GM21737 (cell line): ENCODE measurements at regions not wholly inside any gene's neighbourhood (a gene's known extent, or its start where the extent isn't known, plus 50 kb on each side); places are given as distances from the start of the nearest gene placed in this dataset.

ENCODE experiments used
- ATAC-seq: cut with Tn5 transposase; IDR thresholded peaks from one replicate; pipeline ENCODE4 v1.9.1; 2021; ENCODE audit warnings: mild to moderate bottlenecking, moderate library complexity; ENCODE audit not compliant: unreplicated experiment

GRCh38 chr20:39150501-39150900, 188.4 kb downstream of the DHX35 start:
- ATAC-seq = no peak

- no peak for ATAC-seq
Measured at GRCh38 chr20:39146394-39146793, 184.2 kb downstream of the DHX35 start.

- ATAC-seq = no peak
Measured at GRCh38 chr20:39145921-39146320, 183.8 kb downstream of the DHX35 start.

DNA sequence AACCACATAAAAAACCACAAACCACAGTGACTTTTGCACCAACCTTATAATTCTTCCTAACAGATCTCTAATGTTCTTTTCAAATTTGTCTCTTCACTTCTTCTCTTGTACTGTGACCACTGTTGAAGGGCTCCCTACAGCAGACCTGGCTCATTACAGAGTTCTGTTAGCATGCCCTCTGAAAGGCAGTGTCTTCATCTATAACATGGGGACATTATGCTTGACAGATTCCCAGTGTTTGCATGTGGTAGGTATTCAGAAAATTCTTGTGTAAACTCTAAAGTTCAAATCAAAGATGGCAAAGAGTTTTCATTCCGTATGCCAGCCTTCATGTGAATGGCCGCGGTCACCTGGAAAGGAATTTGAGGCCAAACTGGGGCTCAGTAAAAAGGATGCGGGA, 182.6 kb downstream of the DHX35 start:
- no peak for ATAC-seq

DNA sequence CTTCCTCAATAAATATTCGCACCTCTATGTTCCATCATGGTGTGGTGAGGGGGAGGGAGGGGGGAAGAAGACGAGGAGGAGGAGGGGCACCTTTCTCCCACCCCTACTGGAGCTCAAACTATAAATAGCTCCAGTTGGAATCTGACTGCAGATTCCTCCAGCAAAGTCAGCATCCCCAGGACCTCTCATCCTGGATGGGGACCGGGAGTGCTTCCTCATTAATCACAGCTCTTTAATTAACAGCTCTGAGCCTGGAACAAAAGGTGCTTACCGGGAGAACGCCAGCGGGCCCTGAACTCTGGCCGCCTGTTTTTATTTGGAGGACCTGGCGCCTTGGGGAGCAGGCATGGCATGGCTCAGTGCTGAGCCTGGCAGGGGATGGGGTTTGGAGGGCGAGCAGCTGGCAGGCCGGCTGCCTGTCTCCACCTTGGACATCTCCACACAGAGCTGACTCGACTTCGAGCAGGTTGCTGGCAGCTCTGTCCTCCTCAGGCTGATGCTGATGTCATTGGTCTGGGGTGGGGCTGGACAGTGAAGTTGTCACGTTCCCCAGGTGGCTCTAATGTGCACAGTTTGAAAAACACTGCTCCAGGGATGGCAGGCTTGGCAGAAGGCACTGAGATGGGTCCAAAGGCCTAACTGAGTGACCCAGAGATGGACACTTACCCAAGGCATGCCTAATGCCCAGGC, 180.4 kb downstream of the DHX35 start:
- ATAC-seq = no peak

DNA sequence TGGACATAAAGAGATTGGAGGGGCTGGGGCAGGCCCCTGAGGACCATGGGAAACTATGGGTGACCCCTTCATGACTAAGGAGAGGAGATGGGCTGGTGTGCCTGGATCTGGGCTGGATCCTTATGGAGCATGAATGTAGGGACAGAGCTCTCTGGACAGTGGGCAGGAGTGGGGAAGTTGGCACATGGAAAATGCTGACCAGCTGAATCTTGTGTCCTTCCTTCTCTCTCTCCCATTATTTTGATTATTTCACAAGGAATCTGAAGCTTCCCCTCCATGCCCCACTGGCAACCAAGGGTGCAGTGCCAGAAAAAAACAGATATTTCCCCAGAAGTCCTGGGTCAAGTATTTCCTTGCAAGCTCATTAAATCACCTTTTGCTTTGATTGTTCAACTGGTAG, 175.2 kb downstream of the DHX35 start:
- ATAC-seq = no peak

DNA sequence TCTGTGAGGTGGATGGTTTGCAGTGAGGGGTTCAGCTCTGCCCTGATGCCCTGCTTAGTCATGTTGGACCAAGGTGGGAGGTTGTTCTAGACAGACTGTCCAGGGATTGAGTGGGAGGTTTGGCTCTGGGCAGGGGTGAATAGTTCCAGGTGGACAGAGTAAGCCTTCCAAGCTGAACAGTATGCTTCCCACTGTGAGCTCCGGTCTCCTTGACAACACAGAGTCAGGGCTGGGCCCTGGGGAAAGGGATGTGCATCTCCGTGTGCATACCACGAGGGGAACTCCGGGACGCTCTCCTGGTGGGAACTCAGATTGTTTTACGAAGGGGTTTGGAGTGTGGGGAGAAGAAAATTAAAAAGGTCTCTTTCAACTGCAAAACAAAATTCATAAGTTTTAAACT, 174.7 kb downstream of the DHX35 start:
- no peak for ATAC-seq

GRCh38 chr20:39135885-39136544, 173.9 kb downstream of the DHX35 start:
- ATAC-seq = no peak

DNA sequence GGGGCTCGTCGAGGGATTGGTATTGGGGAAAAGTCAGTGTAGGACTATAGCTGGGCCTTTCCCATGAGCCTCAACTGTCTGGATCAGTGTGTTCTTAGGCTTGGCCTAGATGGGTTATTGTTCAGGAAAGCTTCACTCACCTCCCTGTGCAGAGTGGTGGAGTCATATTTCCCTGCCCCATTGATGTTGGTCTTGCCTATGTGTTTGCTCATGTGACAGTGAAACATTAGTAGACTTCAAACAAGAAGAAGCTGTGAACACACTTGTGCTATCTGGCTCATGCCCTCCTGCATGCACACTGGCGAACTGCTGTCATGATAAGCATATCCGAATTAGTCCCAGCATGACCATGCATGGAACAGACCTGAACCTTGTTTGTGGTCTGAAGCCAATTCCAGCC, 171.1 kb downstream of the DHX35 start:
- ATAC-seq = no peak

GRCh38 chr20:39132511-39132910, 170.4 kb downstream of the DHX35 start:
- ATAC-seq = no peak

DNA sequence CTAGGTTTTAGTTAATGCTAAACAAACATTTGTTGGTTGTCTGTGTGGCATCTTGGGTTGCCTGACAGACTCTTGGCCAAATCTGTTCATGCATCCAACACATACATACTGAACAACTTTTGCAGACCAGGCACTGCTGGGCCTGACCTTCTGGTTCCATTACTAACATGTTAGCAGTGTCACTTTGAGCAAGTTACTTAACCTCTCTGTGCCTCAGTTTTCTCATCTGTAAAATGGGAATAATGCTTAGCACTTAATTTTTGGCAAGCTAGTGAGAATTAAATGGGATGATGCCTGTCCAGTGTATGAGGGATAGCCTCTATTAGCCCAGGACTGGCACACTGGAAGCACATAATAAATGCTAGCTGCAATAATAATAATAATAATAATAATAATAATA, 169.9 kb downstream of the DHX35 start:
- ATAC-seq = no peak

GRCh38 chr20:39130627-39131026, 168.5 kb downstream of the DHX35 start:
- no peak for ATAC-seq

DNA sequence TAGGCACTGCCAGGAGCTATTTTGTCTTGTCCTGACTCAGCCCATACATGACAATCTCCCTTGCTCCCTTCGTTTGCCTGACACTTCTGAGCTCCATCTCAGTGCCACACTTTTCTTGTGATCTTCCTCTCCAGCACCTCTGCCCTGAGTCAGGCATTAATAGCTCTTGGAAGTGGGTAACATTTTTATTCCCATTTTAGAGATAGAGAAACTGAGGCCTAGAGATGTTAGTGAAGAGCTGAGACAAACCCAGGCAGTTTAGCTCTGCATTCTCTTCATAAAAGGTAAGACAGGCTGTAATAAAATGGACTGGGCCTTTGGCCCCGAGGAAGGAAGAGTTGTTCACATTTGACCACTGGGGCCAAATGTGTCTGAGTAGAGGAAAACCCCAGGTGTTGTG, 167.4 kb downstream of the DHX35 start:
- ATAC-seq = no peak

GRCh38 chr20:39124064-39124463, 161.9 kb downstream of the DHX35 start:
- ATAC-seq = no peak

GRCh38 chr20:39123185-39123557, 161.0 kb downstream of the DHX35 start:
- no peak for ATAC-seq

GRCh38 chr20:39117491-39117890, 155.3 kb downstream of the DHX35 start:
- ATAC-seq = no peak

DNA sequence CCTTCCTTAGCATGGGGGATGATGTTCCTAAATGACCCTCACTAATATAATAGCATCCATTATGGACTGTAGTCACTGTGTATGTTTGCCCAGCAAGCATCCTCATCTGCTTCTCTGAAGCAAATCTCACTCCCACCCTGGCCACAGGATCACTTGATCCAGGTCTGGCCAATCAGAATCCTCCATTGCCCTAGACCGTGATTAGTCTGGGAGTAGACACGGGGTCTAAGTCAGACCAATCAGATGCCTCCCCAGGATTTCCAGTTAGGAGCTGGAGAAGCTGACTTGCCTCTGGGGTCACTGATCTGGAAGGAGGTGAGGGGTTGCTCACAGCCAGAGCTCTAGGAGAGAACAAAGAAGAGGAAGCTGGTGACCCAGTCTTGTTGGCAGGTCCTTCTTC, 153.9 kb downstream of the DHX35 start:
- ATAC-seq = no peak

GRCh38 chr20:39112178-39112743, 150.1 kb downstream of the DHX35 start:
- no peak for ATAC-seq

GRCh38 chr20:39111359-39112177, 149.4 kb downstream of the DHX35 start:
- no peak for ATAC-seq

GRCh38 chr20:39110819-39111136, 148.6 kb downstream of the DHX35 start:
- ATAC-seq = no peak

DNA sequence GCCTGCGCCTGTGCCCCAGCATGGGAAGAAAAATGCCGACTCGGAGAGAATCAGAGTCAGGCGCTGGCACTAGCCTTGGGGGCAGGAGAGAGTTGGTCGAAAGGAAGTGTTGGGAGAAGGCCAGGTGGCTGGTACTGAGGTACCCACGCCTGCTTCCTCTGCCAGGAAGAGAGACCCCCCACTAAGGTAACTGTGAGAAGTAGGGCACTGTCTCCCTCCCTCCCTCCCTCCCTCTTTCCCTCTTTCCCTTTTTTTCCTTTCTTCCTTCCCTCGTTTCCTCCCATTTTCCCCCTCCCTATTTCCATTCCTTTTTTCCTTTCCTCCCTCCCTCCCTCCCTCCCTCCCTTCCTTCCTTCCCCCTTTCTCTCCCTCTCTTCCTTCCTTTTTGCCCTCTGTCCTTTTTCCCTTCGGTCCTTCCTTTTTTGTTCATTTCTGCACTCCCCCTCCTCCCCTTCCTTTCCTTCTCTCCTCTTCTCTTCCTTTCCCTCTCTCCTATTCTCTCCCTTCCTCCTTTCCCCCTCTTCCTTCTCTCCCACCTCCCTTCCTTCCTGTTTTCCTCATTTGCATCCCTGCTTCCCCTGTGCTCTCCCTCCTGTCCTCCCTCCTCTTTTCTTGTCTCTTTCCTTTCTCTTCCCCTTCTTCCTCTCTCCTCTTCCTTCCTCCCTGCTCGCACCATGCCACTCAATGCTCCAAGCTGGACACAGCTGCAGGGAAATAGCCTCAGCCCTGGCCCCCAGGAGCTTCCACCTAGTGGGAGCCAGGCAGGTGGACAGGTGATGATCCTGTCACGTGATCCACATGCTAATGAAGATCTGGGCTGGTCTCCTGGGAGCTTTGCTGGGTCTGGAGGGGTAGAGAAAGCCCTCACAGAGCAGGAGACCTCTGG, 148.0 kb downstream of the DHX35 start:
- ATAC-seq = no peak
